DND-41 (cell line): ENCODE measurements at regions not wholly inside any gene's neighbourhood (a gene's known extent, or its start where the extent isn't known, plus 50 kb on each side); places are given as distances from the start of the nearest gene placed in this dataset.

ENCODE experiments used
- ATAC-seq: fragments of 200-7000 bp; cut with Tn5 transposase; 3 replicates; pipeline ENCODE4 v1.9.1; 2021; ENCODE audit warnings: low read depth; ENCODE audit not compliant: insufficient read depth
- DNase-seq: peaks from one replicate; pipeline ENCODE4 v3.0.0-alpha.2; 2020
- H2AFZ ChIP-seq: 2 replicates; pipeline ENCODE4 v1.6.0; 2012; ENCODE audit warnings: low read depth, low read length
- H3K27ac ChIP-seq: 2 replicates; pipeline ENCODE4 v1.5.1; 2012; ENCODE audit warnings: low read length, inconsistent platforms
- H3K27me3 ChIP-seq: fragments of 200-600 bp; sonication (generic); 2 replicates; pipeline ENCODE4 v1.6.0; 2012; ENCODE audit warnings: low read length, mild to moderate bottlenecking, inconsistent platforms; ENCODE audit not compliant: insufficient read depth, poor library complexity
- H3K36me3 ChIP-seq: 2 replicates; pipeline ENCODE4 v1.5.1; 2012; ENCODE audit warnings: low read length, inconsistent platforms; ENCODE audit not compliant: insufficient read depth
- H3K4me1 ChIP-seq: 2 replicates; pipeline ENCODE4 v1.5.1; 2012; ENCODE audit warnings: mild to moderate bottlenecking, low read length; ENCODE audit not compliant: insufficient read depth
- H3K4me2 ChIP-seq: 2 replicates; pipeline ENCODE4 v1.6.0; 2012; ENCODE audit warnings: mild to moderate bottlenecking, moderate library complexity, low read length, inconsistent platforms; ENCODE audit not compliant: insufficient read depth
- H3K4me3 ChIP-seq, 2 experiments: fragments of 200-600 bp in 1 of 2; shearing (Covaris generic) in 1 of 2; 2 replicates each; pipeline ENCODE4 v1.5.1; 2012 to 2016; ENCODE audit warnings: inconsistent platforms in 2 of 2, low read length in 2 of 2, mild to moderate bottlenecking in 2 of 2, low read depth in 1 of 2, moderate library complexity in 1 of 2
- H3K79me2 ChIP-seq: 2 replicates; pipeline ENCODE4 v1.6.0; 2012; ENCODE audit warnings: low read length, inconsistent platforms; ENCODE audit not compliant: insufficient read depth
- H3K9ac ChIP-seq: 2 replicates; pipeline ENCODE4 v1.6.0; 2012; ENCODE audit warnings: low read depth, mild to moderate bottlenecking, inconsistent platforms, low read length, moderate library complexity
- H3K9me3 ChIP-seq: 2 replicates; pipeline ENCODE4 v1.5.1; 2012; ENCODE audit warnings: low read length, moderate library complexity, mild to moderate bottlenecking, inconsistent platforms; ENCODE audit not compliant: insufficient read depth, severe bottlenecking
- H4K20me1 ChIP-seq: 2 replicates; pipeline ENCODE4 v1.6.0; 2012; ENCODE audit warnings: low read length; ENCODE audit not compliant: insufficient read depth
- EZH2 ChIP-seq: IDR thresholded peaks from 3 replicates; pipeline ENCODE4 v1.6.1; 2012; ENCODE audit warnings: borderline replicate concordance, low read depth, mild to moderate bottlenecking, moderate library complexity, low read length, inconsistent platforms; ENCODE audit not compliant: severe bottlenecking
- TF ChIP-seq, protein P1 (sequence below): IDR thresholded peaks from 2 replicates; pipeline ENCODE4 v1.5.1; 2012; ENCODE audit warnings: borderline replicate concordance, low read length, moderate library complexity, mild to moderate bottlenecking; ENCODE audit not compliant: poor library complexity, severe bottlenecking; ENCODE audit errors: extremely low read depth

DNA sequence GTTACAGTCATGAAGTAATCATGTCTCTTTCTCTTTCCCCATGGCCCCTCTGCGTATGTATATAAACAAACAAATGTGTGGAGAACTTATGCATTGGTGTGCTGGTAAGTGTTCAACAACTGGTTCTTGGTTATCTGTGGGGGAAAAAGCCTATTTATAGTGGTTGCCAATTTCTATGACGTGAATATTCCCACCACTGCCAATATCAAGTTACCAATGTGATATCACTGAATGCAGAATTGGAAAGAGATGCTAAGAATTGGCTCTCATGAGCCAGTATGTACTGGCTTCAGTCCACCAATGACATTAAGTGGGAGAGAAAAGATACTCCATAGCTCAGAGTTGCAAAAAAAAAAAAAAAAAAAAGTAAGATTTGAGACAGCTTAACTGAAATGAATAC lies 399.7 kb downstream of the REEP3 start:
- Histone ChIP-seq H3K4me1 (no peaks in the 10 kb centered on the region), H3K9me3 (no peaks in the 10 kb centered on the region), H4K20me1 (no peaks in the 10 kb centered on the region), H2AFZ (no peak overlapping the region), H3K27me3 (peaks cover 11% of the 10 kb centered on the region), H3K27ac (no peak overlapping the region), H3K36me3 (no peaks in the 10 kb centered on the region), H3K79me2 (no peaks in the 10 kb centered on the region), H3K9ac (no peak overlapping the region), H3K4me3 (no peak overlapping the region), H3K4me2 (no peak overlapping the region)
- DNase-seq (no peak), ATAC-seq (no peak)
- TF ChIP-seq, protein P1, sequence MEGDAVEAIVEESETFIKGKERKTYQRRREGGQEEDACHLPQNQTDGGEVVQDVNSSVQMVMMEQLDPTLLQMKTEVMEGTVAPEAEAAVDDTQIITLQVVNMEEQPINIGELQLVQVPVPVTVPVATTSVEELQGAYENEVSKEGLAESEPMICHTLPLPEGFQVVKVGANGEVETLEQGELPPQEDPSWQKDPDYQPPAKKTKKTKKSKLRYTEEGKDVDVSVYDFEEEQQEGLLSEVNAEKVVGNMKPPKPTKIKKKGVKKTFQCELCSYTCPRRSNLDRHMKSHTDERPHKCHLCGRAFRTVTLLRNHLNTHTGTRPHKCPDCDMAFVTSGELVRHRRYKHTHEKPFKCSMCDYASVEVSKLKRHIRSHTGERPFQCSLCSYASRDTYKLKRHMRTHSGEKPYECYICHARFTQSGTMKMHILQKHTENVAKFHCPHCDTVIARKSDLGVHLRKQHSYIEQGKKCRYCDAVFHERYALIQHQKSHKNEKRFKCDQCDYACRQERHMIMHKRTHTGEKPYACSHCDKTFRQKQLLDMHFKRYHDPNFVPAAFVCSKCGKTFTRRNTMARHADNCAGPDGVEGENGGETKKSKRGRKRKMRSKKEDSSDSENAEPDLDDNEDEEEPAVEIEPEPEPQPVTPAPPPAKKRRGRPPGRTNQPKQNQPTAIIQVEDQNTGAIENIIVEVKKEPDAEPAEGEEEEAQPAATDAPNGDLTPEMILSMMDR: no peak
- TF ChIP-seq EZH2: no peak

DNA sequence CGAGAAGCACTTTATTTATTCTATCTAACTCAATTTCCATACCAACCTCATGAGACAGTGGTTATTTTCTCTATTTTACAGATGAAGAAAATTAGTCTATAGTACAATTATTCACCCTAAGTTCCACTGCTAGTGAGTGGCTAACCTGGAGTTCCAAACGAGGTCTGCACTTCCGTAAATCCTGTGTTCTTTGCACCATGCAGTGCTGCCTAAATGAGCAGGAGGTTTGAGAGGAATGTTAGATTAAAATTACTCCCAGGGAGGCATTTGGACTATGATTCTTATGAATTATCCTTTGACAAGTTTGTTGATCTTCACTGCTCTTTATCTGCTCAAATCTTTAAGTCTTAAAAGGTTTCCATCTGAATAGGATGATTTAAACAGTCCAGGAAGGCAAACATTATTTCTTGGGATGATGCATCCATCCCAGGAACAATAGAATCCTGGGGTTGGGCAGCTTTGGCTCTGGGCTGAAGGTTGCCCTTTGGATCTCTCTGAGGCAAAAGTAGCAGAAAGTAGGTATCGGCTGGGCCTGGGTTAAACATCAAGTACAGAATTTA lies 400.8 kb downstream of the REEP3 start:
- no peak for DNase-seq
- ATAC-seq: no peak
- H3K4me1 ChIP-seq: no peaks in the 10 kb centered on the region
- no peak overlapping the region for H2AFZ ChIP-seq
- no peak overlapping the region for H3K4me2 ChIP-seq
- H4K20me1 ChIP-seq: no peaks in the 10 kb centered on the region
- no peaks in the 10 kb centered on the region for H3K79me2 ChIP-seq
- no peaks in the 10 kb centered on the region for H3K36me3 ChIP-seq
- no peak overlapping the region for H3K9ac ChIP-seq
- H3K4me3 ChIP-seq: no peak overlapping the region
- H3K27me3 ChIP-seq: peaks cover 11% of the 10 kb centered on the region
- TF ChIP-seq, protein P1: no peak
- TF ChIP-seq EZH2: no peak
- no peak overlapping the region for H3K27ac ChIP-seq
- H3K9me3 ChIP-seq: no peaks in the 10 kb centered on the region

DNA sequence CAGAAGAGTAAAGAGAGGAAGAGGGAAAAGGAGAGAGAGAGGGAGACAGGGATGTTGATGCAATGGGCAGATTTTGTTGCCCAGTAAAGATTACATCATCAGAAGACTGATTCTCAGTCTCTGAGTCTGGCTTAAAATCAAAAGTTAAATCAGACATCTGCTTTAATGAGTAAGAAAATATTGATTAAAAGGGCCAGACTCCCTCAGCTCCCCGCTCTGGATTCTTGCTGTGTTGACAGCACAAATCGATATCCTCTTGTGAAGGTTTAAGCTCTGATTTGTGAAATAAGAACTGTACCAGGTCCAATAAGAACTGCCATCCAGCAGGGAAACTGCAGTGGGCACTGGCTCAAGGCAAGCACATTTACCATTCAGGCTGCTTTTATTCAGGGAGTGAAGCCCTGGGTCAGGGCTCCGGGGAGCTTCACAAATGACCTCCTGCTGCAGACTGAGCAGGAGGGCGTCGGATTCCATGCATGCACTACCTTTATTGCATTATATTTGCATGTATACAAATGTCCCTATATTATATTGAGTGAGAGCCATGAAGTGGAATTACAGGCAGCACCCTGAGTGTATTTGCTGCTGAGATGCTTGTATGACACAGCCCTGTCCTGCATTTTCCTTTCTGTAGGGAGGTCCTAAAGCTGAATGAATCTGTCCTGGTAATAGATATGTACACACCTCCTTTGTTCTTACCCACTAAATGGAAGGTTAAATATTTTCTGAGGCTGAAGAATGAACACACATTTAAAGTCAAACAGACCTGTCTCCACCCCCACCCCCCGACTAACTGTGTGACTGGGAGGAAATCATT lies 401.5 kb downstream of the REEP3 start:
- no peak overlapping the region for H3K27ac ChIP-seq
- no peaks in the 10 kb centered on the region for H4K20me1 ChIP-seq
- no peaks in the 10 kb centered on the region for H3K9me3 ChIP-seq
- H3K9ac ChIP-seq: no peak overlapping the region
- no peak overlapping the region for H3K4me3 ChIP-seq
- peaks cover 11% of the 10 kb centered on the region for H3K27me3 ChIP-seq
- ATAC-seq (no peak), DNase-seq (no peak)
- no peak overlapping the region for H3K4me2 ChIP-seq
- H3K36me3 ChIP-seq: no peaks in the 10 kb centered on the region
- no peaks in the 10 kb centered on the region for H3K79me2 ChIP-seq
- H2AFZ ChIP-seq: no peak overlapping the region
- H3K4me1 ChIP-seq: no peaks in the 10 kb centered on the region
- TF ChIP-seq EZH2: no peak
- TF ChIP-seq, protein P1: no peak
